IPS-18a (cell line): ENCODE measurements at regions not wholly inside any gene's neighbourhood (a gene's known extent, or its start where the extent isn't known, plus 50 kb on each side); places are given as distances from the start of the nearest gene placed in this dataset.

Source experiments
- H3K27ac ChIP-seq: one replicate; pipeline ENCODE4 v1.5.1; 2013; ENCODE audit warnings: low read length
- H3K27me3 ChIP-seq: one replicate; pipeline ENCODE4 v1.6.1; 2013; ENCODE audit warnings: mild to moderate bottlenecking, low read length; ENCODE audit not compliant: control insufficient read depth, insufficient read depth
- H3K36me3 ChIP-seq: one replicate; pipeline ENCODE4 v1.6.1; 2013; ENCODE audit warnings: low read depth, low read length; ENCODE audit not compliant: control insufficient read depth
- H3K4me1 ChIP-seq: one replicate; pipeline ENCODE4 v1.6.1; 2013; ENCODE audit warnings: low read depth, low read length; ENCODE audit not compliant: control insufficient read depth
- H3K4me3 ChIP-seq: one replicate; pipeline ENCODE4 v1.5.1; 2013; ENCODE audit warnings: low read length
- H3K9ac ChIP-seq: one replicate; pipeline ENCODE4 v1.6.1; 2013; ENCODE audit warnings: mild to moderate bottlenecking, low read length, moderate library complexity
- H3K9me3 ChIP-seq: one replicate; pipeline ENCODE4 v1.6.1; 2013; ENCODE audit warnings: low read depth, low read length; ENCODE audit not compliant: control insufficient read depth

GRCh38 chr21:35370671-35371070 lies 321.6 kb upstream of the RUNX1 start:
- H3K27me3 ChIP-seq: no peaks in the 10 kb centered on the region
- H3K27ac ChIP-seq: no peak overlapping the region
- H3K4me3 ChIP-seq: no peak overlapping the region
- no peaks in the 10 kb centered on the region for H3K36me3 ChIP-seq
- no peak overlapping the region for H3K9ac ChIP-seq
- H3K9me3 ChIP-seq: no peaks in the 10 kb centered on the region
- H3K4me1 ChIP-seq: peaks cover 10% of the 10 kb centered on the region

DNA sequence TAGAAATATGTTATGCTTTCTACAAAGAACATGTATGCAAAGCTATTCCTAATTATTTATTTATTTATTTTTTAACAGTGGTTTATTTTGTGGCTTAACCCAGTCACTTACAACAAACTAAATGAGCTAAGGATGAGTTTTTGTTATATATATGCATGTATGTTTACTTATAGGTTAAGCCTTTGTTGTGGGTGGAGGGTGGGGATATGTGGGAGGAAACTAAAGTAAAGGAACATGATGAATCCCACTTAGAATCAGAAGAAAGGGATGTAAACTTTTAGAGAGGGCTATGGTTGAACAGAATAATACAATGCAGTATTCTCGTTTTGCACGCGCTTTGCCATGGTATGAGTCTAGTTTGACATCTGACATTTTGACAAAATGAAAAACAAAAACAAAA lies 321.0 kb upstream of the RUNX1 start:
- peaks cover 10% of the 10 kb centered on the region for H3K4me1 ChIP-seq
- no peak overlapping the region for H3K4me3 ChIP-seq

GRCh38 chr21:35368326-35368725 lies 319.2 kb upstream of the RUNX1 start:
- Histone ChIP-seq H3K9ac (no peak overlapping the region), H3K4me1 (peaks cover 10% of the 10 kb centered on the region), H3K27ac (no peak overlapping the region), H3K27me3 (no peaks in the 10 kb centered on the region), H3K4me3 (no peak overlapping the region), H3K36me3 (no peaks in the 10 kb centered on the region), H3K9me3 (no peaks in the 10 kb centered on the region)

More for the DNA sequence above, 321.0 kb upstream of the RUNX1 start:
- H3K27me3 ChIP-seq: no peaks in the 10 kb centered on the region
- H3K9me3 ChIP-seq: no peaks in the 10 kb centered on the region
- H3K27ac ChIP-seq: no peak overlapping the region
- H3K36me3 ChIP-seq: no peaks in the 10 kb centered on the region
- H3K9ac ChIP-seq: no peak overlapping the region

DNA sequence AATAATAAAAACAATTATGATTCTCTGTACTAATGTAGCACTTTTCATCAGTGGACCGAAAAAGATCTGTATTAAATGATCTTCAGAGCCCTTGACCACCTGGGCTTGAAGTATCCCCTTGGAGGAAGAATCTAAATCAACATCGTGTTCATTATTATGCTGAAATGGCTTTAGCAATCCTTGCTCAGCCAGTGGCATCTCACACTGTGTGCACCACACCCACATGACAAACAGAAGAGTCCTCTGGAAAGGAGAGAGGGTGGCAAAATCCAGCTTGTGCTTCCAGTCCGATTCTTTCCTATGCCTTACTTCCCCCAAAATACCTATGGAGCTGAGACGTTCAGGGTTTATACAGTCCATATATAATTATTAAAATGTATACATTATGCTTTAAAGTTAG lies 318.5 kb upstream of the RUNX1 start:
- H3K9me3 ChIP-seq: no peaks in the 10 kb centered on the region
- H3K27ac ChIP-seq: no peak overlapping the region
- peaks cover 10% of the 10 kb centered on the region for H3K4me1 ChIP-seq
- H3K4me3 ChIP-seq: no peak overlapping the region
- H3K27me3 ChIP-seq: no peaks in the 10 kb centered on the region
- no peak overlapping the region for H3K9ac ChIP-seq
- no peaks in the 10 kb centered on the region for H3K36me3 ChIP-seq

GRCh38 chr21:35366394-35367080 lies 317.4 kb upstream of the RUNX1 start:
- H3K9ac ChIP-seq: no peak overlapping the region
- H3K27me3 ChIP-seq: no peaks in the 10 kb centered on the region
- no peaks in the 10 kb centered on the region for H3K36me3 ChIP-seq
- H3K4me3 ChIP-seq: no peak overlapping the region
- peaks cover 10% of the 10 kb centered on the region for H3K4me1 ChIP-seq
- H3K27ac ChIP-seq: no peak overlapping the region
- H3K9me3 ChIP-seq: no peaks in the 10 kb centered on the region

DNA sequence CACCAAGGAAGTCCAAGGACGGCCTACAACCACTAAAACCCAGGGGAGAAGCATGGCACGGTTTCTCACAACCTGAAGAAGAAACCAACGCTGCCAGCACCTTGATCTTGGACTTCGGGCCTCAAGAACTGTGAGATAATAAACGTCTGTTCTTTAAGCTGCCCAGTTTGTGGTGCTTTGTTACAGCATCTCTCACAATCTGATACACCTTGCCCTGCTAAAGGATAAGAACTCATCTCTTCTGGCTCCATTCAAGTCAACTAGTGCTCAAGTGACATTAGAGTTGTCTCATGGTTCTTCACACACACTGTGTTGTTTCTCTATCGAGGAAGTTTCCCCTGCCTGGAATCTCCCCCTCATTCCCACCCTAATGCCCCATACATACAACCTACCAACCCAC lies 314.4 kb upstream of the RUNX1 start:
- no peaks in the 10 kb centered on the region for H3K36me3 ChIP-seq
- H3K27ac ChIP-seq: no peak overlapping the region
- peaks cover 10% of the 10 kb centered on the region for H3K4me1 ChIP-seq
- H3K9me3 ChIP-seq: no peaks in the 10 kb centered on the region
- no peak overlapping the region for H3K9ac ChIP-seq
- H3K27me3 ChIP-seq: no peaks in the 10 kb centered on the region
- H3K4me3 ChIP-seq: no peak overlapping the region

DNA sequence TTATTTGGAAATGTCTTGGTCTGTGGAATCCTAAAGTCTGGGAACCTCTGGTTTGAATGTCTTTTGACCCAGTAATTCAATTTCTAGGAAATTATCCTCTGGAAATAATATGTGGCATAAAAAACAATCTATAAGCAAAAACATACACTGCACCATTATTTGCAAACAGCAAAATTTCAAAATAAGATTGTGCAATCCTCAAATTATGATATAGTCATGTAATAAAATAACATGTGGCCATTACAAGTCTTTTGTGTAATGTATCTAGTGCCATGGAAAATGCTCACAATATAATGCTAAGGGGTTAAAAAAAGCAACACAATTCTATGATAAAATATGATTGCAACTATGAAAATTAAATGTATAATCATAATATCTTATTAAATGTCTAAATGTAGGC lies 312.9 kb upstream of the RUNX1 start:
- no peak overlapping the region for H3K4me3 ChIP-seq
- H3K9ac ChIP-seq: no peak overlapping the region
- H3K4me1 ChIP-seq: peaks cover under 1% of the 10 kb centered on the region
- no peaks in the 10 kb centered on the region for H3K27me3 ChIP-seq
- H3K36me3 ChIP-seq: no peaks in the 10 kb centered on the region
- H3K9me3 ChIP-seq: no peaks in the 10 kb centered on the region
- no peak overlapping the region for H3K27ac ChIP-seq

DNA sequence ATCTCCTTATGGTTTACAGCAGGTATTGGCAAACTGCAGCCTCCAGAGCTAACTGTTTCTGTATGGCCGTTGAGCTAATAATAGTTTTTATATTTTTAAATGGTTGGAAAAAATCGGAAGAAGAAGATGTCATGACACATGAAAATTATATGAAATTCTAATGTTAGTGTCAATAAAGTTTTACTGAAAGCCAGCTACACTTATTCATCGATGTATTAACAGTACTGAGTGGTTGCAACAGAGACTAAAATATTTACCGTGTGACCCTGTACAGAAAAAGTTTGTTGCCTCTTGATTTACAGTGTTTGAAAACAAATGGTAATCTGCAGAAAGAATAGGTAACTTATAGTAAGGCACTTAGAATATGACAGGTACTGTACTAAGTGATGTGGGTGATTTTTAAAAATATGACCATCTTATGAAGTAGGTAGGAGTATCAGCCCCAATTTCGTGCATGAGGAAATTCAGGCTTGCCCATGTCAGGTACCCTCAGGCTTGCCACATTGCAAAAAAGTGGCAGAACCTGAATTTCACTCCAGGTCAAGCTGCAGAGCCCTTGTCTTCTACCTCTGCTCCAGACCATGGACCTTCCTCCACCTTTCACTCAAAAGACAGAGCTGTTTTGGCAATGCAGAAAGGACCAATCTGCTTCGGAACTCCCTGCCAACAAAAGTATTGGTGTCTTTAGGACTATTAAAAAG lies 311.9 kb upstream of the RUNX1 start:
- Histone ChIP-seq H3K4me3 (no peak overlapping the region), H3K4me1 (no peaks in the 10 kb centered on the region), H3K27me3 (no peaks in the 10 kb centered on the region), H3K9me3 (no peaks in the 10 kb centered on the region), H3K9ac (no peak overlapping the region), H3K36me3 (no peaks in the 10 kb centered on the region), H3K27ac (no peak overlapping the region)

DNA sequence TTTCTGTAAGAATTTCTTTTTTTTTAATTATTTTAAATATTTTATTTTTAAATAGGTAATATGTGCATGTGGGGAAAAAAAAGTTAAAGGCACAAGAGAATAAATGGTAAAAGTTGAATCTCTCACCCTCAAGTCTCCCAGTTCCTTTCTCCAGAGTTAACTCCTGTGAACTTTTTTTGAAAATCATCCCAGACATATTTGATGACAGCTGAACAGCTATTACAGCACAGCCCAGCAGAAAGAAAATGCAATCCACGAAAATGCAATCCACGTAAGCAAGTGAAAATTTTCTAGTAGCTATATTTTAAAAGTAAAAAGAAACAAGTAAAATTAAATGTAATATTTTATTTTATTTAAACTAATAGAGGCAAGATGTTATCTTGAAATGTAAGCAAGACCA lies 310.0 kb upstream of the RUNX1 start:
- H3K4me3 ChIP-seq: no peak overlapping the region
- H3K36me3 ChIP-seq: no peaks in the 10 kb centered on the region
- no peak overlapping the region for H3K27ac ChIP-seq
- no peaks in the 10 kb centered on the region for H3K9me3 ChIP-seq
- no peak overlapping the region for H3K9ac ChIP-seq
- H3K27me3 ChIP-seq: no peaks in the 10 kb centered on the region
- no peaks in the 10 kb centered on the region for H3K4me1 ChIP-seq

DNA sequence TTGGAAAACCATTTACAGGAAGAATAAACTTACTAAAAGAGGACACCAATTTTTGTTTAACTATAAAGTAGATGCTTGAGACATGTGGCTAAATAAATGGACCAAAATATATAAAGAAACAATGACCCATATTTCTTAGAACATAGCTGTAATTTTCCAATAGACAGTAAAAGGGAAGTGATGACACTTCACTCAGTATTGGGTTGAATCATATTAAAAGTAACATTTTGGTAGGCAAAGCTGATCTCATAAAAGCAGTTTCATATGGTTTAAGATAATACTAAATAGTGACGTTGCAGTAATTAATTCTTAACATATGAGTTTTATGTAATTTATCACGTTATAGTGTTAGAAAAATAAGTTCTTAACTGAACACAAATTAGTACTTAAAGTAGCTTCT lies 308.9 kb upstream of the RUNX1 start:
- H3K36me3 ChIP-seq: no peaks in the 10 kb centered on the region
- H3K27ac ChIP-seq: no peak overlapping the region
- no peak overlapping the region for H3K9ac ChIP-seq

DNA sequence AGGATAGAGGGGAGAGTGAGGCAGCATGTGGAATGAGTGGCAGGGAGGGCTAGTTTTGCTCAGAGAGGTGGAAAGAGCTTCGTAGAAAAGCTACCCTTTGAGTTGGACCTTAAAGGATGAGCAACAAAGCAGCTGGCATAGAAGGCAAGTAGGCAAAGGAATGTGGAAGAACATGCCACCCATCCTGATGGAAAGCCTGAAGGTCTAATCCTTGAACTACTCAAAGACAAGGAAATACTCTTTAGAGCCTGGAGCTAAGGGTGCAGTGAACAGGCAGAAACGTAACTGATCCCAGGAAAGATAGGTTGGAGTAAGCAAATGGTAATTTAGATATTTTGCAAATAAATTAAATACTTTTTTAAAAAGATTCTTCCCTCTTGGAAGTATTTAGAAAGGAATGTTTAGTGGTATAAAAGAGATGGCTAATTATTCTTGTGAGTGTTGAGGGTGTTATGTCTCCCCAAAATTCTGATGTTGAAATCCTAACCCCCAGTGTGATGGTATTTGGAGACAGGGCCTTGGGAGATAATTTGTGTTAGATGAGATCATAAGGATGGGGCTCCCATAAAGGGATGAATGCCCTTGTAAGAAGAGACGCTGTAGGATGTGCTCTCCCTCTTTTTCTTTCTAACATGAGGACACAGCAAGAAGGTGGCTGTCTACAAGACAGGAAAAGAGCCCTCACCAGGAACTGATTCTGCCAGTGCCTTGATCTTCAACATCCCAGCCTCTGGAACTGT lies 308.1 kb upstream of the RUNX1 start:
- Histone ChIP-seq H3K9ac (no peak overlapping the region), H3K27ac (no peak overlapping the region), H3K4me3 (no peak overlapping the region), H3K36me3 (no peaks in the 10 kb centered on the region), H3K9me3 (no peaks in the 10 kb centered on the region), H3K27me3 (no peaks in the 10 kb centered on the region), H3K4me1 (no peaks in the 10 kb centered on the region)

More for the DNA sequence above, 308.9 kb upstream of the RUNX1 start:
- H3K9me3 ChIP-seq: no peaks in the 10 kb centered on the region
- no peaks in the 10 kb centered on the region for H3K27me3 ChIP-seq
- H3K4me3 ChIP-seq: no peak overlapping the region
- H3K4me1 ChIP-seq: no peaks in the 10 kb centered on the region
